Common myeloid progenitor, CD34-positive (primary cell): ENCODE measurements at regions not wholly inside any gene's neighbourhood (a gene's known extent, or its start where the extent isn't known, plus 50 kb on each side); places are given as distances from the start of the nearest gene placed in this dataset.

ENCODE experiments used
- CTCF ChIA-PET: fragments of 350-600 bp; sonication (Branson Sonifier 250); formaldehyde crosslinking; loops from one replicate; lab custom pipeline; 2021; ENCODE audit warnings: antibody characterized with exemption; lab: Charles Lee
- POLR2A ChIA-PET: fragments of 350-600 bp; sonication (Branson Sonifier 250); formaldehyde crosslinking; loops from one replicate; lab custom pipeline; 2021; ENCODE audit warnings: antibody characterized with exemption; lab: Charles Lee
- DNase-seq, 3 donors: peaks; one replicate each; pipeline versions ENCODE4 v3.0.0 to v3.0.0-alpha.2; 2013
- H3K27ac ChIP-seq, 2 experiments: 1 replicate in 1 of 2; 2 replicates in 1 of 2; pipeline ENCODE4 v1.7.0; 2013; ENCODE audit warnings: inconsistent platforms in 2 of 2, low read length in 2 of 2, mild to moderate bottlenecking in 2 of 2, low read depth in 1 of 2, moderate library complexity in 1 of 2; ENCODE audit not compliant: severe bottlenecking in 2 of 2, insufficient read depth in 1 of 2, poor library complexity in 1 of 2
- H3K27me3 ChIP-seq, 5 experiments: replicated peaks in 2 of 5; 1 replicate in 3 of 5; 2 replicates in 2 of 5; pipeline versions ENCODE4 v1.6.1 to v1.7.0; 2013; ENCODE audit warnings: low read length in 4 of 5, mild to moderate bottlenecking in 2 of 5, moderate library complexity in 2 of 5, inconsistent platforms in 1 of 5; ENCODE audit not compliant: insufficient read depth in 5 of 5, control insufficient read depth in 4 of 5
- H3K36me3 ChIP-seq, 4 experiments: 1 replicate in 2 of 4; 2 replicates in 2 of 4; pipeline versions ENCODE4 v1.6.1 to v1.7.0; 2013; ENCODE audit warnings: low read length in 3 of 4, control low read depth in 1 of 4, mild to moderate bottlenecking in 1 of 4; ENCODE audit not compliant: control insufficient read depth in 4 of 4, insufficient read depth in 4 of 4
- H3K4me1 ChIP-seq, 4 experiments: 1 replicate in 3 of 4; 2 replicates in 1 of 4; pipeline versions ENCODE4 v1.6.1 to v1.7.1; 2013; ENCODE audit warnings: low read length in 3 of 4, mild to moderate bottlenecking in 3 of 4, control low read depth in 1 of 4, inconsistent platforms in 1 of 4, moderate library complexity in 1 of 4; ENCODE audit not compliant: control insufficient read depth in 4 of 4, insufficient read depth in 4 of 4; ENCODE audit errors: control extremely low read depth in 1 of 4
- H3K4me3 ChIP-seq, 7 experiments: 1 replicate in 4 of 7; 2 replicates in 3 of 7; pipeline versions ENCODE4 v1.5.1 to v1.7.0; 2013; ENCODE audit warnings: mild to moderate bottlenecking in 7 of 7, low read length in 6 of 7, moderate library complexity in 6 of 7, inconsistent platforms in 2 of 7, low read depth in 2 of 7, control low read depth in 1 of 7; ENCODE audit not compliant: insufficient read depth in 4 of 7, control insufficient read depth in 1 of 7; ENCODE audit errors: extremely low read depth in 1 of 7
- H3K9me3 ChIP-seq, 5 experiments: 1 replicate in 4 of 5; 2 replicates in 1 of 5; pipeline versions ENCODE4 v1.6.1 to v1.7.1; 2013; ENCODE audit warnings: low read length in 4 of 5, mild to moderate bottlenecking in 2 of 5, inconsistent platforms in 1 of 5, low read depth in 1 of 5, moderate library complexity in 1 of 5; ENCODE audit not compliant: control insufficient read depth in 4 of 5, insufficient read depth in 2 of 5; ENCODE audit errors: control extremely low read depth in 1 of 5
- WGBS: methylation state at CpG from one replicate; pipeline ENCODE4 v1.1.5; 2013; ENCODE audit not compliant: insufficient coverage; 5-methylcytosine and 5-hydroxymethylcytosine counted together

DNA sequence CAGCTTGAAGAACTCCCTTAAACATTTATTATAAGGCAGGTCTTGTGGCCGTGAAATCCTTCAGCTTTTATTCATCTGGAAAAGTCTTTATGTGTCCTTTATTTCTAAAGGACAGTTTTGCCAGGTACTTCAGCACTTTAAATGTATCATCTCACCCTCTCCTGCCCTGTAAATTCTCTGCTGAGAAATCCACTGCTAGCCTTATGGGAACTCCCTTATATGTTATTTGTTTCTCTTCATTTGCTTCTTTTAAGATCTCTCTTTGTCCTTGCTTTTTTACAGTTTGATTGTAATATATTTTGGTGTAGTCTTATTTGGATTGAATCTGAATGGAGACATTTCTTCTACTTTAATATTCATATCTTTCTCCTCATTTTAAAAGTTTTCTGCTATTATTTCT, 86.7 kb upstream of the RBMS3 start:
- no peak overlapping the region for H3K27ac ChIP-seq
- ChIA-PET POLR2A (no interaction called here), CTCF (no interaction called here)
- peaks cover 0 to 3% (median 2%) of the 10 kb centered on the region in 5 experiments for H3K9me3 ChIP-seq
- no peaks in the 10 kb centered on the region for H3K27me3 ChIP-seq
- no peaks in the 10 kb centered on the region for H3K36me3 ChIP-seq
- WGBS, result 100% methylated on average over 1 of the region's 1 CpG
- no peaks in the 10 kb centered on the region for H3K4me1 ChIP-seq
- no peak for DNase-seq
- H3K4me3 ChIP-seq, result no peak overlapping the region

DNA sequence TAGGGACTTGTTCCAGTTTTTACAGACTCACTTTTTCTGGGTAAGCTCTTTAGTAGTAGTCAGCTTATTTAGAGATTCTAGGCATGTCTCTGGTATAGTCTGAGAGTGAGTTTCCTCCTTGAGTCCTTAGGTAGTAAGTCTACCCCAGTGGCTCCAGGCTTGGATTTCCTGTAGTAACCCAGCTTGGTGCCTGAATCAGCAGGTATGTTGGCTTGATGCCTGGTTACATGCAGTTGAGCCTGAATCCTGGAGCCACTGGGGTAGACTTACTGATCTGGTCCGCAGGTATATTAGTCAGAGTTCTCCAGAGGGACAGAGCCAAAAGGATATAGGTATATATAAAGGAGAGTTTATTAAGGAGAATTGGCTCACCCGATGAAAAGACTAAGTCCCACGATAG, 85.8 kb upstream of the RBMS3 start:
- peaks cover 0 to 3% (median 2%) of the 10 kb centered on the region in 5 experiments for H3K9me3 ChIP-seq
- WGBS, result 47% methylated on average over 3 of the region's 3 CpGs
- H3K36me3 ChIP-seq, result no peaks in the 10 kb centered on the region
- CTCF ChIA-PET, result no interaction called here
- no peaks in the 10 kb centered on the region for H3K27me3 ChIP-seq
- no peak overlapping the region for H3K4me3 ChIP-seq
- H3K27ac ChIP-seq, result no peak overlapping the region
- DNase-seq, result no peak
- H3K4me1 ChIP-seq, result no peaks in the 10 kb centered on the region
- POLR2A ChIA-PET, result no interaction called here

- Histone ChIP-seq H3K27ac (no peak overlapping the region), H3K4me1 (no peaks in the 10 kb centered on the region), H3K36me3 (no peaks in the 10 kb centered on the region), H3K27me3 (peaks cover 0 to 2% (median 0%) of the 10 kb centered on the region in 5 experiments), H3K9me3 (no peaks in the 10 kb centered on the region), H3K4me3 (no peak overlapping the region)
- no CpG with 5 or more reads among the region's 1 CpG for WGBS
- no peak for DNase-seq
- ChIA-PET CTCF (no interaction called here), POLR2A (no interaction called here)
Observed at GRCh38 chr3:29201604-29202003, 79.3 kb upstream of the RBMS3 start.

GRCh38 chr3:29202378-29202777, 78.5 kb upstream of the RBMS3 start:
- POLR2A ChIA-PET, result no interaction called here
- H3K27me3 ChIP-seq, result peaks cover 0 to 2% (median 0%) of the 10 kb centered on the region in 5 experiments
- H3K4me3 ChIP-seq, result no peak overlapping the region
- H3K4me1 ChIP-seq, result no peaks in the 10 kb centered on the region
- H3K36me3 ChIP-seq, result no peaks in the 10 kb centered on the region
- WGBS, result 100% methylated on average over 2 of the region's 4 CpGs
- CTCF ChIA-PET, result no interaction called here
- H3K27ac ChIP-seq, result no peak overlapping the region
- no peaks in the 10 kb centered on the region for H3K9me3 ChIP-seq
- no peak for DNase-seq

- Histone ChIP-seq H3K9me3 (no peaks in the 10 kb centered on the region), H3K36me3 (no peaks in the 10 kb centered on the region), H3K4me1 (no peaks in the 10 kb centered on the region), H3K4me3 (no peak overlapping the region), H3K27ac (no peak overlapping the region), H3K27me3 (peaks cover 0 to 2% (median 0%) of the 10 kb centered on the region in 5 experiments)
- POLR2A ChIA-PET, result no interaction called here
- CTCF ChIA-PET, result no interaction called here
- no peak for DNase-seq
- WGBS, result no CpG with 5 or more reads among the region's 1 CpG
Observed at GRCh38 chr3:29203851-29204250, 77.0 kb upstream of the RBMS3 start.

GRCh38 chr3:29207427-29207826, 73.4 kb upstream of the RBMS3 start:
- no peak overlapping the region for H3K4me3 ChIP-seq
- no CpG with 5 or more reads among the region's 1 CpG for WGBS
- H3K36me3 ChIP-seq, result no peaks in the 10 kb centered on the region
- no peaks in the 10 kb centered on the region for H3K4me1 ChIP-seq
- ChIA-PET POLR2A (no interaction called here), CTCF (no interaction called here)
- no peak overlapping the region for H3K27ac ChIP-seq
- H3K27me3 ChIP-seq, result peaks cover 0 to 2% (median 0%) of the 10 kb centered on the region in 5 experiments
- no peaks in the 10 kb centered on the region for H3K9me3 ChIP-seq
- no peak for DNase-seq

- CTCF ChIA-PET, result no interaction called here
Observed at GRCh38 chr3:29212789-29213433, 68.0 kb upstream of the RBMS3 start.

More at GRCh38 chr3:29212789-29213433, 68.0 kb upstream of the RBMS3 start:
- Histone ChIP-seq H3K9me3 (no peaks in the 10 kb centered on the region), H3K27ac (no peak overlapping the region), H3K27me3 (no peaks in the 10 kb centered on the region), H3K36me3 (no peaks in the 10 kb centered on the region), H3K4me1 (peaks cover 0 to 2% (median 0%) of the 10 kb centered on the region in 4 experiments), H3K4me3 (no peak overlapping the region)
- DNase-seq, result no peak
- POLR2A ChIA-PET, result no interaction called here
- no CpG with 5 or more reads among the region's 2 CpGs for WGBS
